Epithelial cell of prostate (primary cell): ENCODE measurements at regions not wholly inside any gene's neighbourhood (a gene's known extent, or its start where the extent isn't known, plus 50 kb on each side); places are given as distances from the start of the nearest gene placed in this dataset.

Experiments used
- DNase-seq: peaks from one replicate; pipeline ENCODE4 v3.0.0-alpha.2; 2011; ENCODE audit warnings: low read depth, low spot score
- H3K27ac ChIP-seq: fragments of 450-650 bp; 2 replicates; pipeline ENCODE4 v1.5.1; 2017; ENCODE audit warnings: mild to moderate bottlenecking

GRCh38 chr5:171672556-171672955 lies 113.1 kb upstream of the SMIM23 start:
- no peak overlapping the region for H3K27ac ChIP-seq
- DNase-seq, result no peak

- no peak overlapping the region for H3K27ac ChIP-seq
Measured at GRCh38 chr5:171673328-171673727, 112.3 kb upstream of the SMIM23 start.

GRCh38 chr5:171673840-171674239 lies 111.8 kb upstream of the SMIM23 start:
- no peak for DNase-seq
- H3K27ac ChIP-seq, result no peak overlapping the region

More at GRCh38 chr5:171673328-171673727, 112.3 kb upstream of the SMIM23 start:
- DNase-seq, result no peak

- H3K27ac ChIP-seq, result no peak overlapping the region
- DNase-seq, result no peak
Measured at GRCh38 chr5:171675511-171675910, 110.1 kb upstream of the SMIM23 start.

GRCh38 chr5:171676286-171676944 lies 109.2 kb upstream of the SMIM23 start:
- no peak overlapping the region for H3K27ac ChIP-seq
- no peak for DNase-seq

- H3K27ac ChIP-seq, result no peak overlapping the region
- no peak for DNase-seq
Measured at GRCh38 chr5:171678646-171679045, 107.0 kb upstream of the SMIM23 start.

GRCh38 chr5:171680485-171680884 lies 105.1 kb upstream of the SMIM23 start:
- no peak overlapping the region for H3K27ac ChIP-seq
- no peak for DNase-seq

GRCh38 chr5:171681061-171681460 lies 104.6 kb upstream of the SMIM23 start:
- no peak overlapping the region for H3K27ac ChIP-seq
- no peak for DNase-seq

GRCh38 chr5:171681677-171682076 lies 103.9 kb upstream of the SMIM23 start:
- DNase-seq, result no peak
- H3K27ac ChIP-seq, result no peak overlapping the region

- H3K27ac ChIP-seq, result no peak overlapping the region
- DNase-seq, result no peak
Measured at GRCh38 chr5:171682801-171683200, 102.8 kb upstream of the SMIM23 start.

GRCh38 chr5:171684169-171684568 lies 101.4 kb upstream of the SMIM23 start:
- no peak for DNase-seq
- no peak overlapping the region for H3K27ac ChIP-seq

- no peak overlapping the region for H3K27ac ChIP-seq
- no peak for DNase-seq
Measured at GRCh38 chr5:171688696-171689495, 96.7 kb upstream of the SMIM23 start.

- no peak overlapping the region for H3K27ac ChIP-seq
- DNase-seq, result no peak
Measured at GRCh38 chr5:171689853-171690417, 95.7 kb upstream of the SMIM23 start.

- DNase-seq, result no peak
- H3K27ac ChIP-seq, result no peak overlapping the region
Measured at GRCh38 chr5:171692107-171692506, 93.5 kb upstream of the SMIM23 start.

GRCh38 chr5:171692936-171693335 lies 92.7 kb upstream of the SMIM23 start:
- no peak for DNase-seq
- H3K27ac ChIP-seq, result no peak overlapping the region

- no peak for DNase-seq
- H3K27ac ChIP-seq, result no peak overlapping the region
Measured at GRCh38 chr5:171693412-171693811, 92.2 kb upstream of the SMIM23 start.

- no peak overlapping the region for H3K27ac ChIP-seq
- no peak for DNase-seq
Measured at GRCh38 chr5:171695804-171696203, 89.8 kb upstream of the SMIM23 start.

- DNase-seq, result no peak
- H3K27ac ChIP-seq, result no peak overlapping the region
Measured at GRCh38 chr5:171697221-171698102, 88.2 kb upstream of the SMIM23 start.

GRCh38 chr5:171700318-171700912 lies 85.2 kb upstream of the SMIM23 start:
- DNase-seq, result no peak
- H3K27ac ChIP-seq, result no peak overlapping the region

GRCh38 chr5:171701100-171701541 lies 84.5 kb upstream of the SMIM23 start:
- H3K27ac ChIP-seq, result no peak overlapping the region
- DNase-seq, result no peak
